ENCODE measurements at regions not wholly inside any gene's neighbourhood (a gene's known extent, or its start where the extent isn't known, plus 50 kb on each side); places are given as distances from the start of the nearest gene placed in this dataset.
"Not testable (repeated sequence)": the region's sequence is repeated elsewhere in the genome, so short reads cannot be mapped to it uniquely, and the experiment has no call there.

- DNase-seq, result no peak
These were observed 257.5 kb downstream of the HAPSTR1 start for GRCh38 chr16:9348912-9349311.

- not testable (repeated sequence) for DNase-seq
These were observed 258.0 kb downstream of the HAPSTR1 start for GRCh38 chr16:9349373-9349960.

GRCh38 chr16:9350119-9350799 is 258.8 kb downstream of the HAPSTR1 start:
- DNase-seq, result not testable (repeated sequence)

- DNase-seq, result no peak
These were observed 260.0 kb downstream of the HAPSTR1 start for GRCh38 chr16:9351440-9351839.

GRCh38 chr16:9351841-9352434 is 260.5 kb downstream of the HAPSTR1 start:
- no peak for DNase-seq

GRCh38 chr16:9357829-9358228 is 266.4 kb downstream of the HAPSTR1 start:
- no peak for DNase-seq

GRCh38 chr16:9360075-9360474 is 268.6 kb downstream of the HAPSTR1 start:
- DNase-seq, result no peak

- DNase-seq, result no peak
These were observed 270.6 kb downstream of the HAPSTR1 start for GRCh38 chr16:9362050-9362449.

GRCh38 chr16:9362604-9363003 is 271.2 kb downstream of the HAPSTR1 start:
- no peak for DNase-seq

GRCh38 chr16:9363520-9363919 is 272.1 kb downstream of the HAPSTR1 start:
- DNase-seq, result no peak

GRCh38 chr16:9364721-9365369 is 273.4 kb downstream of the HAPSTR1 start:
- DNase-seq, result no peak

GRCh38 chr16:9365370-9365728 is 273.9 kb downstream of the HAPSTR1 start:
- no peak for DNase-seq

- DNase-seq, result no peak
These were observed 274.9 kb downstream of the HAPSTR1 start for GRCh38 chr16:9366048-9366969.

GRCh38 chr16:9370061-9370491 is 278.6 kb downstream of the HAPSTR1 start:
- no peak for DNase-seq

GRCh38 chr16:9371713-9372448 is 280.4 kb downstream of the HAPSTR1 start:
- no peak for DNase-seq

GRCh38 chr16:9372934-9373890 is 281.8 kb downstream of the HAPSTR1 start:
- no peak for DNase-seq

- DNase-seq, result no peak
These were observed 282.6 kb downstream of the HAPSTR1 start for GRCh38 chr16:9374061-9374460.

GRCh38 chr16:9378876-9379275 is 287.4 kb downstream of the HAPSTR1 start:
- DNase-seq, result no peak

- DNase-seq, result no peak
These were observed 288.8 kb downstream of the HAPSTR1 start for GRCh38 chr16:9380221-9380620.

GRCh38 chr16:9381399-9381798 is 290.0 kb downstream of the HAPSTR1 start:
- no peak for DNase-seq

- no peak for DNase-seq
These were observed 290.5 kb downstream of the HAPSTR1 start for GRCh38 chr16:9381905-9382304.
